Erythroblast (primary cell): ENCODE measurements at regions not wholly inside any gene's neighbourhood (a gene's known extent, or its start where the extent isn't known, plus 50 kb on each side); places are given as distances from the start of the nearest gene placed in this dataset.
"Not testable (repeated sequence)": the region's sequence is repeated elsewhere in the genome, so short reads cannot be mapped to it uniquely, and the experiment has no call there.

Experiments
- GATA1 ChIP-seq: IDR thresholded peaks from 2 replicates; pipeline ENCODE4 v1.6.1; 2011; ENCODE audit warnings: low read depth, mild to moderate bottlenecking, control low read depth, low read length, moderate library complexity
- POLR2A ChIP-seq: IDR thresholded peaks from 2 replicates; pipeline ENCODE4 v1.6.1; 2011; ENCODE audit warnings: mild to moderate bottlenecking, low read length

- TF ChIP-seq POLR2A, GATA1: not testable (repeated sequence)
Observed at GRCh38 chr1:90812237-90812636, 95.1 kb upstream of the BARHL2 start.
